Astrocyte (in vitro differentiated cells and primary cell): ENCODE measurements at regions not wholly inside any gene's neighbourhood (a gene's known extent, or its start where the extent isn't known, plus 50 kb on each side); places are given as distances from the start of the nearest gene placed in this dataset.

Experiments used
- EZH2 ChIP-seq: IDR thresholded peaks from 2 replicates; pipeline ENCODE4 v1.6.1; 2012; ENCODE audit warnings: mild to moderate bottlenecking, low read length, inconsistent platforms; ENCODE audit not compliant: insufficient read depth
- TF ChIP-seq, protein P1 (sequence below): IDR thresholded peaks from 2 replicates; pipeline ENCODE4 v1.5.1; 2011; ENCODE audit warnings: low read depth, mild to moderate bottlenecking, inconsistent platforms, low read length, moderate library complexity; ENCODE audit not compliant: insufficient read depth

DNA sequence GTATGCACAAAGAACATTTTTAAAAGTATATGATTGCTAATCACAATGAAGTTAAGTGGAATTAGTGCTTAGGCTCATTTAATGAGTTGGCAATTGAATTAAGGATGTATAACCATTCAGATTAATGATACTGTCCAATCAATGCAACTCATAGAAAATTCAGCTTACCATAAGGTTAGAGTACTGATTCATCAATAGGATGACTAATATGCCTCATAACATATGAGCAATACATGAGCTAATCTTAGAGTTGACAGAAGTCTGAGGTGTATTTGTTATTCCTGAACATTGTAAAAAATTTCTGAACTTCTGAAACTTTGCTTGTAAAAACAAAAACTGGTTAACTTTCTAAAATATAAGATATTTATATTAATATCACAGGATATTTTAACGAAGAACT lies 118.3 kb upstream of the NETO1 start:
- TF ChIP-seq, protein P1, sequence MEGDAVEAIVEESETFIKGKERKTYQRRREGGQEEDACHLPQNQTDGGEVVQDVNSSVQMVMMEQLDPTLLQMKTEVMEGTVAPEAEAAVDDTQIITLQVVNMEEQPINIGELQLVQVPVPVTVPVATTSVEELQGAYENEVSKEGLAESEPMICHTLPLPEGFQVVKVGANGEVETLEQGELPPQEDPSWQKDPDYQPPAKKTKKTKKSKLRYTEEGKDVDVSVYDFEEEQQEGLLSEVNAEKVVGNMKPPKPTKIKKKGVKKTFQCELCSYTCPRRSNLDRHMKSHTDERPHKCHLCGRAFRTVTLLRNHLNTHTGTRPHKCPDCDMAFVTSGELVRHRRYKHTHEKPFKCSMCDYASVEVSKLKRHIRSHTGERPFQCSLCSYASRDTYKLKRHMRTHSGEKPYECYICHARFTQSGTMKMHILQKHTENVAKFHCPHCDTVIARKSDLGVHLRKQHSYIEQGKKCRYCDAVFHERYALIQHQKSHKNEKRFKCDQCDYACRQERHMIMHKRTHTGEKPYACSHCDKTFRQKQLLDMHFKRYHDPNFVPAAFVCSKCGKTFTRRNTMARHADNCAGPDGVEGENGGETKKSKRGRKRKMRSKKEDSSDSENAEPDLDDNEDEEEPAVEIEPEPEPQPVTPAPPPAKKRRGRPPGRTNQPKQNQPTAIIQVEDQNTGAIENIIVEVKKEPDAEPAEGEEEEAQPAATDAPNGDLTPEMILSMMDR, result no peak
- TF ChIP-seq EZH2, result no peak
